HG02870 (cell line): ENCODE measurements at regions not wholly inside any gene's neighbourhood (a gene's known extent, or its start where the extent isn't known, plus 50 kb on each side); places are given as distances from the start of the nearest gene placed in this dataset.
"Not testable (repeated sequence)": the region's sequence is repeated elsewhere in the genome, so short reads cannot be mapped to it uniquely, and the experiment has no call there.

Experiments used
- ATAC-seq: cut with Tn5 transposase; IDR thresholded peaks from one replicate; pipeline ENCODE4 v1.9.1; 2021; ENCODE audit warnings: mild to moderate bottlenecking, moderate library complexity; ENCODE audit not compliant: unreplicated experiment

DNA sequence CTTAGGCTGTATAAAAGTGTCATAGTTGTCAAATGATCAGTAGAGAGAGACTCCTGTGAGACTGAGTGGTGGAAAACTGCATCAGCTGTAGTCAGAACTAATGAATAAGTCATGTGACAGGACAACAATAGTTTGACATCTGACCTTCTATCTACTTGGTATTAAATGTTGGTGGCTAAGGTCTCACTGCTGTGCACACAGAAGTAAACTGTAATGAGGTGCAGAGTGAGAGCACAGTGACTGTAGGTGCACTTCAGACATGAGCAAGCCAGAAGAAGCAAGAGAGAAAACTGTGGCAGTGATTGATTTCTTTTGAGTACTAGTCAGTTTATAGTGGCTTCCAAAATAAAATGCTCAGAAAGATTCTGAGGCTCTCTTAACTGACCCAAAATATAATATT, 803.6 kb downstream of the RAPGEF2 start:
- no peak for ATAC-seq

DNA sequence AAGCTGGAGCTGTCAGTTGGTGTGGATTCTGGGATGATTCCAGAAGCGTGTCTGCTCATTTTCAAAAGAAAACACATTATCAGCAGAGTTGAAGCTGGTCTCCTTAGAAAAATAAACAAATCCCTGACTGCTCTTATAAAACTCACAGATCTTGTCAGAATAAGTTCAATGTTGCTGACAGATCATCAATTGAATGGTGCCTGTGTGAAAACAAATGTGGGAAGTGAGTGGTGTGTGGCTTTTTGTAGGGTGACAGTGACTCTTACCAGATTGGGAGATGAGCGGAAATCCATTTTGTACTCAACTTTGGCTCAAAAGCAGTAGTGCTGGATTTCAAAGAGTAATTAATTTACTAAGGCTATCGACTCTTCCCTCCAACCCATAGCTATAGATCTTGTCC, 807.8 kb downstream of the RAPGEF2 start:
- no peak for ATAC-seq

DNA sequence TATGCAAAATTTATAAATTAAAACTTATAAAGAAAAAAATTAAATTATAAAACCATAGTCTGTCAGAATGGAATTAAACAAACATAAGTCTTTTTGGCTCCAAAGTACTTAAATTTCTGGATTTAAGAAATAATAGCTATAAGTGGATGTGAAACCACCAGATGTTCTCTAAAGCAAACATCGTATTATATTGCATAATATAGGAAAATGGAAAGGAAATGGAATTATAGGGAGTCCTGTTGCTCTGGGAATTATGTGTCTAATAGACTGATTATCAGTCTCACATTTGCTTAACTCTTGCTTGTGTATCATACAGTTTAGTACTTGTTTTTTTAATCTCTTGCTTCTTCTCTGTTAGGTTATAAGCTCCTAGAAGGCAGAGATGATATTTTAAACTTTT, 819.2 kb downstream of the RAPGEF2 start:
- no peak for ATAC-seq

DNA sequence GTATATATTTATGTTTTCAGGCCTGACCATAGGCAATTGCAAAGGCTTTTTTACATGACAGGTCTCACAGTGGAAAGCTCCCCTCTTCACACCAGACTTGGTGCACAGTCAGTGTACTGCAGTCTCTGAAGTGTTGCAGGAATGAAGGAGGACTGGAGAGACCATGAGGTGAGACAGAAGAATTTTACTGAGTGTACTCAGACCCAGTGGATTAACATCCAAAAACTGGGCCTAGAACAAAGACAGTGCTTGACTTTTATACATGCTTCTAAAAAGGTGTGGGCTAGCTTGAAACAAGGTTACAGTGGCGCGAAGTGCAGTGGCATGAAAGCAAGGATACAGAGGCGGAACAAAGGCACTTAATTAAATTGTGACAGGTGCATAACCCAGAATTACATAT, 822.9 kb downstream of the RAPGEF2 start:
- no peak for ATAC-seq

DNA sequence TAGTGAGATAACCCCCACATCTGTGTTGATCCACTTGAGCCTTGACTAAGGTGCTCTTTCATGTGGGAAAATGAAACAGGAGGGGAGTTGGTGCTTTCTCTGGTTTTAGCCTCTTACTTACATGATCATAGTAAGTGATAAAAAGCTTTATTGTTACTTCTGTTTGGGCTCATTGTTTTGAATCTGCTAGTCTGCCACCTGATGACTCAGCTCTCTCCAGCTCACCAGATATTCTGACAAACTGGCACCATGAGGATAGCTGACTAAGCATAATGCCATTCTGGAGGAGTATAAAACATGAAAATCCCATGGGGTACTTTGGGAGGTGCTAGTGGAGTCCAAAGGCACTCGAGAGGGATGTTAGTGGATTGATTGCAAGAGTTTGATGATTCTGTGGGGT, 824.0 kb downstream of the RAPGEF2 start:
- ATAC-seq: no peak

DNA sequence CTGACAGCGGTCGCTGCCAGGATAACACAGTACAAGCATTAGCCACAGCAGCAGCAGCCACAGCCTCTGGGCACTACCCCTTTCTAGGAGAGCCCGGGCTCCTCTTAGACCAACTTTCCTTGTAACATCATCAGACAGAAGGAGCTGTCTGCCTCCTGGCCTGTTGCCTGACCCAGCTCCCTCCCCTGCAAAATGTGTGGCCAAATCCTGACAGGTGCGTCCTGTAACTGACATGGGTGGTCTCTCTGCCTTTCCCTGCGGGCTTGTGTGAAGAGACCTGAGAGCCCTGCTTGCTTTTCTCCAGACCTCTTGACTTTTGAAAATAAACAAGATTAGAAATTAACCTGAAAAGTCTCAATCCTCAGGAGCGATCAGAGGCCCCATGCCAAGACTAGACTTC, 824.9 kb downstream of the RAPGEF2 start:
- no peak for ATAC-seq

DNA sequence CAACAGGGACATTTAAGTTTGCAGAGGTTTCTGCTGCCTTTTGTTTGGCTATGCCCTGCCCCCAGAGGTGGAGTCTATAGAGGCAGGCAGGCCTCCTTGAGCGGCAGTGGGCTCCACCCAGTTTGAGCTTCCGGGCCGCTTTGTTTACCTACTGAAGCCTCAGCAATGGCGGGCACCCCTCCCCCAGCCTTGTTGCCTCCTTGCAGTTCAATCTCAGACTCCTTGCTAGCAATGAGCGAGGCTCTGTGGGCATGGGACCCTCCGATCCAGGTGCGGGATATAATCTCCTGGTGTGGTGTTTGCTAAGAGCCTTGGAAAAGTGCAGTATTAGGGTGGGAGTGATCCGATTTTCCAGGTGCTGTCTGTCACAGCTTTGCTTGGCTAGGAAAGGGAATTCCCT, 831.7 kb downstream of the RAPGEF2 start:
- not testable (repeated sequence) for ATAC-seq

DNA sequence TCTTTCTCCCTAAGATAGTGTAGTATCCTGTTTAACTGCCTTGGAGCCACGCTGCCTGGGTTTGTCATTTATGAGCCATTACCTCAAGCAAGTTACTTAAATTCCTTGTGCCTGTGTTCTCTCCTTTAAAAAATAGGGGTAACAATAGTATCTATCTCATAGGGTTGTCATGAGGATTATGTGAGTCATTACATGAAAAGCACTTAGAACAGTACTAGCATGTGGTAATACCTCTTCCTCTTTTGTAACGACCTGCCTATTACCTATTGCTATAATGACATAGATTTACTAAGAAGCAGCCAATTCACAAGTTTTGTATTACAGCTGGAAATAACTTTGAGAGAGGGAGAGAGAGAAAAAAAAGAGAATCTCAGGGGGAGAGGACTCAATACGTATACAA, 834.7 kb downstream of the RAPGEF2 start:
- ATAC-seq: peak; percentile 99

DNA sequence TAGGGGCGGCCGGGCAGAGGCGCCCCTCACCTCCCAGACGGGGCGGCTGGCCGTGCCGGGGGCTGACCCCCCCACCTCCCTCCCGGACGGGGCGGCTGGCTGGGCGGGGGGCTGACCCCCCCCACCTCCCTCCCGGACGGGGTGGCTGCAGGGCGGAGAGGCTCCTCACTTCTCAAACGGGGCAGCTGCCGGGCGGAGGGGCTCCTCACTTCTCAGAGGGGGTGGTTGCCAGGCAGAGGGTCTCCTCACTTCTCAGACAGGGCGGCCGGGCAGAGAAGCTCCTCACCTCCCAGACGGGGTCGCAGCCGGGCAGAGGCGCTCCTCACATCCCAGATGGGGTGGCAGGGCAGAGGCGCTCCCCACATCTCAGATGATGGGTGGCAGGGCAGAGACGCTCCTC, 836.8 kb downstream of the RAPGEF2 start:
- not testable (repeated sequence) for ATAC-seq

DNA sequence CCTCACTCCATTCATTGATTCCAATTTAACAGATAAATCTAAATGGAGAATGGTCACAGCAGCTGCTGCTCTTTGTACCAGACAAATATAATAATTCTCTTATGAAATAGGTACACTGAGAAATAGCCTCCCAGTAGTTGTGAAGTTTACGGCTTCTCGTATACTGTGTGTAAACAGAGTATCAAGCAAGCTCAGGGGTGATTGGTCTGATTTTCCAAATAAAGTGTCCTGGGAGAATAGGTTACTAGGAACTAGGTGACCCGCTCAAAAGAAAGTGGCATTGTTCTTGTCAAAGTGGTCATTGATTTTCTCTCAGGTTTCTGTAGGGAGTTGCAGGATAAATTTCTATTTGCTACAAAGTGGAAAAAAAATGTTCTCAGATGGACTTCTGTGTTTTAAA, 838.2 kb downstream of the RAPGEF2 start:
- no peak for ATAC-seq

DNA sequence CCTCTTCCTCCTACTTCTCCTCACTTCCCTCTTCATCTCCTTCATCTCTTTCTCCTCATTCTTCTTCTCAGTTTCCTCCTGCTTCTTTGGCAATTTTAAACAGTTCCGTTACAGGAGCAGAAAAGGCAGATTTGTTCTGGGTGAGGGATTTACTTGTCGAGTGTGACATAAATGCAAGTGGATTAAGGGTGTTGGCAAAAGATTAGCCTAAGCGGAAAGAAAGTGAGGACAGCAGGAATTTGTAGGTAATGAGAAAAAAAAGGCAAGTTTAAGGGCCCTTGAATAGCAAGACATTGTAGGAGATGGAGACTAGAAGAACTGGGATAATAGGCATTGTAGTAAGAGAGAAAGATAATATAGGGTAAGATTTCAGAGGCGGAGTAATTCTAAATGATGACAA, 841.6 kb downstream of the RAPGEF2 start:
- ATAC-seq: no peak

DNA sequence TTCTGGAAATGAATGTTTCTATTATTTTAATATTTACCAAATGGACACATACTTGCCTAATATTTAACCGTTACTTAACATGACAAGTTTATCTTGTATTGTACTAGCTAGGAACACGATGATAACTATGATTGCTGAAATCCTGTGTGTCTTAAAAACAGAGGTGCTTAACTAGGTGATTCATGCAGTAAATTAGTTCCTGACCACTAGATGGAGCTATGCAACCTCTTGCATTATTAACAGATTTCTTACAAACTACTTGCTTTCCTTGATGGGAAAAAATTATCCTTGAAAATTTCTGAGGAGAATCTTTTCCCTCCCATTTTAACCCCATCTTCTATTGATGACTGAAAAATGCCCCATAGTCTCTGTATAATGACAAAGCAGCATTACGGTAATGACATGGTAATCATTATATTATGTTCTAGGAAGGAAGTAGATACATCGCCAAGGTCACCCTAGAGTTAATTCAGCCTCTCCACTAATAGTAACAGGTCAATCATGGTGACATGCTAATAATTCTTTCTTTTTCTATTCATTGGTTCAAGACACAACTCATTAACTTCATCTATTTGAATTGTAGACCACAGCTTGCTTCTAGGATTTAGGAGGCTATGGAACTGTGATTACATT, 844.2 kb downstream of the RAPGEF2 start:
- ATAC-seq: peak; percentile 84

DNA sequence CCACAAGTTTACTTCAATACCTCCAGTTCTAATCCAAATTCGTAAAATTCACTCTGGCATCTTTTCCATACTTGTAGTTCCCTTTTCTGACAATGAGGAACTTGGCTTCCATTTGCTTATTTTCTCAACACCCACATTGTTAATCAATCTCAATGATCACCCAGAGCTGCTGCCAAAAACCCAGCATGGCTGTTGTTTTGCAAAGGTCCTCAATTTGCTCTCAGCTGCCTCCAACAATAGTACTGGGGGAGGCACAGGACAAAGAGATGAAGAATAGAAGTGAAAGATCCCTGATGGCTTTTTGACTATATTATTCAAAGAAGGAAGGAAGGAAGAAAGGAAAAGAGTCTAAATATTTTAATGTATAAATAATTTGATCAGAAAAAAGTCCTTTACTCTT, 847.8 kb downstream of the RAPGEF2 start:
- no peak for ATAC-seq

DNA sequence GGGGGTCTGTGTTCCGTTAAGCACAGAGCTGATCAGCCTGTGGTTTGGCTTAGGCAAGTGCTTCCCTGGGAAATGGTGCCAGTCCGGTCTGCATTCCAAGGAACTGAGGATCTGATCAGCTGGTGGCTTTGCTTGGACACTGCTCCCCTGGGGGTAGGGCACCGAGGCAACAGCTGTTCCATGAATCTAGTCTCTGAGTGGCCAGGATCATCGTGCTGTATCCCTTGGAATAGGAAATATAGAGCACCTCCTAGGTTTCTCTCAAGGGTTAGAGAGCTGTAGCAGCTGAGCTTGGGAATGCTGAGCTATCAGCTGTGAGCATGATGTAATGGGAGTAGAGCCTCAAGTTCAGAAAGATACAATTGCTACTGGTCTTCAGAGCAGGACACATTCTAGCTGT, 863.9 kb downstream of the RAPGEF2 start:
- ATAC-seq: no peak

DNA sequence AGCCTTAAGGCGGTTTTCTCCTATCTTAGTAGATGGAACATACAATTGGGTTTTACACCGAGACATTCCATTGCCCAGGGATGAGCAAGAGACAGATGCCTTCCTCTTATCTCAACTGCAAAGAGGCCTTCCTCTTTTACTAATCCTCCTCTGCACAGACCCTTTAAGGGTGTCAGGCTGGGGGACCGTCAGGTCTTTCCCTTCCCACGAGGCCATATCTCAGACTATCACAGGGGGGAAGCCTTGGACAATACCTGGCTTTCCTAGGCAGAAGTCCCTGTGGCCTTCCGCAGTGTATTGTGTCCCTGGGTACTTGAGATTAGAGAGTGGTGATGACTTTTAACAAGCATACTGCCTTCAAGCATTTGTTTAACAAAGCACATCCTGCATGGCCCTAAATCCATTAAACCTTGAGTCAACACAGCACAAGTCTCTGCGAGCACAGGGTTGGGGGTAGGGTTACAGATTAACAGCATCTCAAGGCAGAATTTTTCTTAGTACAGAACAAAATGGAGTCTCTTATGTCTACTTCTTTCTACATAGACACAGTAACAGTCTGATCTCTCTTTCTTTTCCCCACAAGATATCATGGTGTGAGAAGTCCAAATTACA, 874.1 kb downstream of the RAPGEF2 start:
- not testable (repeated sequence) for ATAC-seq

DNA sequence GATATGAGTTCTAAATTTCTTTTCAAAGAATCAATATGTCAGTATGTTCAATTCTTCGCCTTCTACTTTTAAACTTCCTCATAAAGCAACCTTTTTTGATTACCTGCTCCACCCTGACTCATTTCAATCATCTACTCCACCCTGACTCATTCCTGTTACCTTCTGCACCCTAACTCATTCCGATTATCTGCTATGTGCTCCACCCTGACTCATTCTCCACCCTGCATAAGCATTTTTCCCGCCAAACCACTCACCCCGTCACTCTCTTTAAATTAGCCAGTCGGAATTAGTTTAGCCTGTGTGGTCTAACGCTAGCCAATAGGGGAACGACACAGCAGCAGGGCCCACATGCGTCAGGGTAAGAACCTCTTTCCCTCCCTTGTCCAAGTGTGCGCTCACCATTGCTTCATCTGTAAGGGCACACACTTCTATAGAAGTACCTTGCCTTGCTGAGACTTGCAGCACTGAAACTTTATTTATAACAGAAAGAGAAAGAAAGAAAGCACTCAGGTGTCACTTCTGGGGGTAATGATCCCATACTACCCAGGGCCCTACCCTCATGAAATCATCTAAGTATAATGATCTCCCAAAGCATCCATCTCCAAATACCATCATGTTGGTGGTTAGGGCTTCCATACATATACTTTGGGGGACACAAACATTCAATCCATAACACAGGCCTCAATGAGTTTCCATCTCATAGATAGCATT, 875.2 kb downstream of the RAPGEF2 start:
- ATAC-seq: no peak

DNA sequence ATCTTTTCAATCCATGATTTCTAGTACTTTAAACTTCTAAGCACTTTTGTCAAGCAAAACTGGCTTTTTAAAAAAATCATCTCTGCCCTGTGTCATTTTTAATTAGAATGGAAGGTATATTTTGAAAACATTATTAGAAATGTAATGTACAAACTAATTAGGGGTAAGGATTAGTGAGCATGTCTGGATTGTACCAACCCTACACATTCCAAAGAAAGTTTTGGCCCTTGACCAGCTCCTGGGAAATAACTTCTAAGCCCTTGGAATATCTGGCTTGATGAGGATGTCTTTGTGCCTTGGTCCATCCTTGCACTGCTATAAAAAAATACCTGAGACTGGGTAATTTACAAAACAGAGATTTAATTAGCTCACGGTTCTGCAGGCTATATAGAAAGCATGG, 876.5 kb downstream of the RAPGEF2 start:
- no peak for ATAC-seq

DNA sequence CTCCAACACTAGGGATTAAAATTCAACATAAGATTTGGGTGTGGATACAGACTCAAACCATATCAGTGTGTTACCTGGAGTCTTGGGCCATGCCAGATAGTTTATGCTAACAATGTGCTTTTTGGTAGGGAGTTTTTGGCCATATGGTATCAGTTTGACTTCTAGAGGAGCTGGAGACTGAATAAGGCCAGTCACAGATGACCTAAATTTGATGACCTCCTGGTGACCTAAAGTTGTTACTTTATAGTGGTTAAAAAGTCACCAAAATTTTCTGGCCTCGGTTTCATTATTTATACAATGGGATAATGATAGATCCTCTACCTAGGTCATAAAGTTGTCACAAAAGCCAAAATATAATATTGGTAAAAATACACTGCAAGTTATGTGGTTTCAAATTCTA, 877.1 kb downstream of the RAPGEF2 start:
- no peak for ATAC-seq

DNA sequence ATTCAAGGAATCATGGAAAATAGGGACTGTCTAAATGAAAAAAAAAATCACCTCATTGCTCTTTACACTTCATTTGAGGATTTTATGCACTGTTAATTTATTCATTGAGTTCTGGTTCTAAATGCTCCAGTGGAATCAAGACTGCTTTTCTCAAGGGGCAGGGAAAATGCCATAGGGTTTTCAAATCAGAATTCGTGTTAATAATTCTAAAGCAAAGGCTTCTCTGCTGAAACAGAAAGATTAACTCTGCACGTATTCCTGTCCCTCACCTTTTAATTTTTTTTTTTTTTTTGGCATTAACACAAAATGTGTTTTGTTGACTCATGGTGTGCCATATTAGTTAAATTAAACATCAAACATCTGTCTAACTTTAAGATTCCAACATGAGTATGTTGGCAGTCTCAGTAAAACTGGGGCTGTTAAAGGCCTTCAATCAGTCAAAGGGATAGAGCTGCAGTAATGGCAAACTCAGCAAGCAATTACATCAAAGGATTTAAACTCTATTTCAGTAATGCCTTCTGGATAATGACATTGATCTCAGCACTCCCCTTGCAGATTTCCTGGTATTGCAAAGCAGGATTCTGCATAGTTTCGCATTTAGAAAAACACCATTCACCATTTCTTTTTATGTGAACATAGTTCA, 878.1 kb downstream of the RAPGEF2 start:
- ATAC-seq: no peak

DNA sequence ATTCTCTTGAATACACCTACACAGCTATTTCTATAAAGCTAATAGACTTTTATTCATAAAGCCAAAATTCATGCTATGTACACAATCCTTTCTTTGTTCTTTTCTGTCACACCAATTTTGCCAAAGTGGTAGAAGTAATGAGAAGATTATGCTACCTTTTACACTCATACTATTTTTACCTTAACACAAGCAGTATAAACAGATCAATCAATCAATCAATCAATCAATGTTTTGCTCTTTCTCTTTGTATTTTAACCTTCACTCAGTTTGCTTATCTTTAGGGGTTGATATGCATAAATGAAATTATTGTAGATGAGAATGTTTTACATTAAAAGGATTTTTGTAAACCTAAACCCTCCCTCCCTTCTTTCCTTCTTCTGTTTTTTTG, 878.6 kb downstream of the RAPGEF2 start:
- no peak for ATAC-seq

DNA sequence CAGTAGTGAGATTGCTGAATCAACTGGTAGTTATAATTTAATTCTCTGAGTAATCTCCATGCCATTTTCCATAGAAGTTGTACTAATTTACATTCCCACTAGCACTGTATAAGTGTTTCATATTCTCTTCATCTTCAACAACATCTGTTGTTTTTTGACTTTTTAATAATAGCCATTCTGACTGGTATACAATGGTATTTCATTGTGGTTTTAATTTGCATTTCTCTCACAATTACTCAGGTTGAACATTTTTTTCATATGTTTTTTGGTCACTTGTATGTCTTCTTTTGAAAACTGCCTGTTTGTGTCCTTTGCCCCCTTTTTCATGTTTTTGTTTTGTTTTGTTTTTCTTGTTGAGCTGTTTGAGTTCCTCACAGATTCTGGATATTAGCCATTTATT, 880.2 kb downstream of the RAPGEF2 start:
- ATAC-seq: no peak
